Tongue (tissue), 2 donors: ENCODE measurements at regions not wholly inside any gene's neighbourhood (a gene's known extent, or its start where the extent isn't known, plus 50 kb on each side); places are given as distances from the start of the nearest gene placed in this dataset. TPM values are rescaled to one million over a fixed set of nuclear protein-coding genes. Genes with fewer than 3 reads are reported as not detected.
"Not testable (repeated sequence)": the region's sequence is repeated elsewhere in the genome, so short reads cannot be mapped to it uniquely, and the experiment has no call there.

ENCODE experiments used
- DNase-seq: peaks from one replicate; pipeline ENCODE4 v3.0.0-alpha.2; 2015
- small RNA-seq: library from RNA; depleted of rRNA; stranded (forward); fragments of <200 nt; gene quantifications from one replicate; pipeline ENCODE3, GENCODE V24; 2014; ENCODE audit warnings: low replicate concordance

DNA sequence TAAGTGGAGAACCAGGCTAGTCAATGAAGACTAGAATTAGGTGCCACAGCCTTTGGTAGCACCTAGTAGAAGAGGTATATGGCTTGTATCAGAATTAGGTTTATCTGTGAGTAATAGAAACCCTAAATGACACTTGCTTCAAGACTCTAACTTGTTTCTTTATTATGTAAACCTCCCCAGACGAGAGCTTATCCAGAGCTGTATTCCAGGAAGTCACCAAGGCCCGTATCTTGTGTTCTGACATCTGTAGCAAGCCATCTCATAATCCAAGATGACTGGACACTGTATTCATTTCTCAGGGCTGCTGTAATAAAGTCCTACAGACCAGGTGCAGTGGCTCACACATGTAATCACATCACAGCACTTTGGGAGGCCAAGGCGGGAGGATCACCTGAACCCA lies 56.7 kb upstream of the PPP1R12A start:
- no peak for DNase-seq

DNA sequence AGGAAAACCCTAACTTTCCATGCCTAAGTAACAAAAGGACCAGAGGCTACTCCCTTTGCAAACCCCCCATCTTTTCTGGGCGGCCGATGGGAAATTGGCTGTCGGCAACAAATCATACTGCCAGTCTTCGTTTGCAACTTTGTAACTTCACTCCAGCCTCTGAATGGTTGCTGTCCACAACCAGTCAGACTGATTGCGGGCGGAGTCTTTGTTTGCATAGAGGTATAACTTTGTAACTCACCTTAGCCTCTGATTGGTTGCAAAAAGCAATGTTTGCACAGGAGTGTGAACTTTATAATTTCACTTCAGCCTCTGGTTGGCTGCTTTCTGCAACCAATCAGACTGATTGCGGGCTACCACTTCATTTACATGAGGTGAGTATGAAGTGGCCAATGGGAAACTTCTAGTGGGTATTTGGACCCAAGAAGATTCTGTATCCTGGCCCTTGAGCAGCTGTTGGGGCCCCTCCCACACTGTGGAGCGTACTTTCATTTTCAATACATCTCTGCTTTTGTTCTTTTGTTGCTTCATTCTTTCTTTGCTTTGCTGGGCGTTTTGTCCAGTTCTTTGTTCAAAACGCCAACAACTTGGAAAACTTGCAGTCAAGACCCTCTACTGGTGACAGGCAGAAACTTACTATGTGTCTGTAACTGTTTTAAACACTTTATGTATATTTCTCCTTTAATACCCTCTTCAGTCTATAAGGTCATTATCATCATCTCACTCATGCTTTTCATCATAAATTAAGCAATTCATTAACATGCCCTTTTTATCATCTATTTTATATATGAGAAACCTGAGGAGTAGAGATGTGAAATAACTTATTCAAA lies 55.8 kb upstream of the PPP1R12A start:
- not testable (repeated sequence) for DNase-seq

DNA sequence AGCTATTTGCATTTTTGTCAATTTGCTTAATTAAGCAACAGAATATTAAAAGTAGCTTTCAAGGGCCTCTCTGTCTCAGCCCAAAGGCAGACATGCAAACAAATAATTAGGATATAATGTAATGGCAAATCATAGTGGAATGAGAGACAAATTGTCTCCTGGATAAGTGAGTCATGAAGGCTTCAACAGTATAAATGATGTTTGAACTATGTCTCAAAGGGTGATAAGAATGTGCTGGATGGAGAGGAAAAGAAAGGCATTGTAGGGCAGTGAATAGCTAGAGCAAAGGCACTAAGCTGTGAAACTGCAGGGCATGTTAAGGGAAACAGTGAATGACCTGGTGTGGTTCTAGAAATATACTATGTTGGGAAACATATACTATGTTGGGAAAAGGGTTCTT lies 53.5 kb upstream of the PPP1R12A start:
- no peak for DNase-seq

DNA sequence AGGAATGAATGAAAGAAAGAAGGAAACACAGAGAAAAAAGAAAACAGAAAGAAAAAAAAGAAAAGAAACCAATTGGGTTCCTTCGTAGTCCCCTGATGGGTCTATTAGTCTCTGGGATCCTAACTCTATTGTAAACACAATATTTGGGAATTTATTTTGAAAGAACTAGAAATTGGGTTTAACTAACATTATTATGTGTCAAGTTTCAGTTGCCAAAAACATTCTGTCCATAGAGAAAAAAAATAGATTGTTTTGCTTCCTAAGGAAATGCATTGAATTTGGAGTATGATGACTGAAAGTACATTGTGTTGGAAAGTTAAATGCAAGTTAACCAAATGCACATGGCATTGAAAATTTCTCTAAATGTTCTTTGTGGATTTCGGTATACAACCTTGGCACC lies 52.8 kb upstream of the PPP1R12A start:
- no peak for DNase-seq

Small RNA genes in the stretch of these regions (small RNA-seq; reads per million reads assigned to genes)
- gene SNRPGP20 = not detected
